GM23338 (cell line): ENCODE measurements at regions not wholly inside any gene's neighbourhood (a gene's known extent, or its start where the extent isn't known, plus 50 kb on each side); places are given as distances from the start of the nearest gene placed in this dataset.

Experiments used
- ATAC-seq: fragments of 200-7000 bp; cut with Tn5 transposase; 3 replicates; pipeline ENCODE4 v1.9.1; 2020
- DNase-seq: peaks from one replicate; pipeline ENCODE4 v3.0.0-alpha.2; 2015; ENCODE audit warnings: low spot score
- H2AFZ ChIP-seq: fragments of 200-600 bp; sonication (generic); 2 replicates; pipeline ENCODE4 v1.8.0; 2016; ENCODE audit warnings: antibody characterized with exemption, mild to moderate bottlenecking, moderate library complexity
- H3F3A ChIP-seq: fragments of 200-600 bp; sonication (generic); replicated peaks from 2 replicates; pipeline ENCODE4 v1.8.0; 2017; ENCODE audit warnings: antibody characterized with exemption, mixed run types, low read depth
- H3K27ac ChIP-seq: fragments of 200-600 bp; sonication (generic); 2 replicates; pipeline ENCODE4 v1.6.1; 2016; ENCODE audit warnings: low read depth
- H3K27me3 ChIP-seq: fragments of 200-600 bp; sonication (generic); 2 replicates; pipeline ENCODE4 v1.8.0; 2016; ENCODE audit warnings: mild to moderate bottlenecking, mixed run types, moderate library complexity; ENCODE audit not compliant: insufficient read depth
- H3K36me3 ChIP-seq: fragments of 200-600 bp; sonication (generic); 2 replicates; pipeline ENCODE4 v1.8.0; 2016; ENCODE audit warnings: mild to moderate bottlenecking; ENCODE audit not compliant: insufficient read depth
- H3K4me1 ChIP-seq: fragments of 200-600 bp; sonication (generic); 2 replicates; pipeline ENCODE4 v1.8.0; 2016; ENCODE audit warnings: mild to moderate bottlenecking, moderate library complexity; ENCODE audit not compliant: insufficient read depth
- H3K4me2 ChIP-seq: fragments of 200-600 bp; sonication (generic); 2 replicates; pipeline ENCODE4 v1.7.1; 2017; ENCODE audit warnings: mixed run types
- H3K4me3 ChIP-seq: fragments of 200-600 bp; sonication (generic); 2 replicates; pipeline ENCODE4 v1.6.1; 2016; ENCODE audit warnings: mixed run types
- H3K79me2 ChIP-seq: fragments of 200-600 bp; sonication (generic); replicated peaks from 2 replicates; pipeline ENCODE4 v1.8.0; 2017; ENCODE audit warnings: mild to moderate bottlenecking; ENCODE audit not compliant: insufficient read depth
- H3K9me2 ChIP-seq: fragments of 200-600 bp; sonication (generic); 2 replicates; pipeline ENCODE4 v1.8.0; 2017; ENCODE audit not compliant: insufficient read depth
- H4K20me1 ChIP-seq: fragments of 200-600 bp; sonication (generic); replicated peaks from 2 replicates; pipeline ENCODE4 v1.8.0; 2017; ENCODE audit warnings: mild to moderate bottlenecking; ENCODE audit not compliant: insufficient read depth
- H3K27ac Mint-ChIP-seq: 2 replicates; pipeline ENCODE4 v1.8.0; 2020; ENCODE audit warnings: inconsistent platforms, mild to moderate bottlenecking, moderate library complexity, mixed read lengths
- H3K27me3 Mint-ChIP-seq: 3 replicates; pipeline ENCODE4 v1.8.0; 2022; ENCODE audit warnings: low read depth, mild to moderate bottlenecking, moderate library complexity, mixed read lengths, inconsistent platforms; ENCODE audit not compliant: insufficient read depth, poor library complexity
- H3K36me3 Mint-ChIP-seq: 3 replicates; pipeline ENCODE4 v1.8.0; 2021; ENCODE audit warnings: low read depth, mild to moderate bottlenecking, inconsistent platforms, moderate library complexity, mixed read lengths
- H3K4me1 Mint-ChIP-seq: 3 replicates; pipeline ENCODE4 v1.8.0; 2020; ENCODE audit warnings: mild to moderate bottlenecking, inconsistent platforms, mixed read lengths
- H3K4me3 Mint-ChIP-seq: 3 replicates; pipeline ENCODE4 v1.8.0; 2021; ENCODE audit warnings: moderate library complexity, mild to moderate bottlenecking, inconsistent platforms, mixed read lengths
- H3K9me3 Mint-ChIP-seq: 3 replicates; pipeline ENCODE4 v1.8.0; 2020; ENCODE audit warnings: moderate library complexity, mild to moderate bottlenecking, inconsistent platforms, mixed read lengths
- CREB1 ChIP-seq: fragments of 250-450 bp; sonication (Bioruptor Pico); IDR thresholded peaks from 2 replicates; pipeline ENCODE4 v1.5.0; 2020; ENCODE audit warnings: low read depth, mild to moderate bottlenecking, moderate library complexity
- TF ChIP-seq, protein P1 (sequence below), 2 experiments: fragments of 200-600 bp in 1 of 2; sonication (generic) in 1 of 2; conservative IDR thresholded peaks; 2 replicates each; pipeline versions ENCODE4 v1.5.1 to v1.6.1; 2016 to 2017; ENCODE audit warnings: antibody characterized with exemption in 2 of 2, low read depth in 2 of 2, mild to moderate bottlenecking in 2 of 2, moderate library complexity in 1 of 2
- TF ChIP-seq, protein P2 (sequence below): fragments of 250-450 bp; sonication (Bioruptor Pico); IDR thresholded peaks from 2 replicates; pipeline ENCODE4 v1.5.0; 2020; ENCODE audit warnings: mild to moderate bottlenecking, moderate library complexity

GRCh38 chr11:8809241-8809938 lies 101.6 kb upstream of the AKIP1 start:
- Histone ChIP-seq H3K4me3 (peak overlapping the region; percentile 82), H3K4me1 (peaks cover 39% of the 10 kb centered on the region), H3K79me2 (no peaks in the 10 kb centered on the region), H2AFZ (no peak overlapping the region), H3K36me3 (no peaks in the 10 kb centered on the region), H3K27me3 (no peaks in the 10 kb centered on the region), H3K4me2 (peak overlapping the region; percentile 98), H3F3A (no peaks in the 10 kb centered on the region), H3K27ac (0 out of 2 replicates have a peak overlapping the region, but pooled peaks have one; percentile 94), H3K9me2 (no peaks in the 10 kb centered on the region), H4K20me1 (no peaks in the 10 kb centered on the region)
- Mint-ChIP-seq H3K4me1 (peaks cover 38% of the 10 kb centered on the region), H3K4me3 (peak overlapping the region; percentile 86), H3K36me3 (no peaks in the 10 kb centered on the region), H3K27ac (no peak overlapping the region; the same call in 1 of the 2 replicates), H3K27me3 (peaks cover 3% of the 10 kb centered on the region), H3K9me3 (peaks cover 2% of the 10 kb centered on the region; the same call in 1 of the 3 replicates)
- ATAC-seq (no peak), DNase-seq (no peak)
- no peak for TF ChIP-seq CREB1
- TF ChIP-seq, protein P1, sequence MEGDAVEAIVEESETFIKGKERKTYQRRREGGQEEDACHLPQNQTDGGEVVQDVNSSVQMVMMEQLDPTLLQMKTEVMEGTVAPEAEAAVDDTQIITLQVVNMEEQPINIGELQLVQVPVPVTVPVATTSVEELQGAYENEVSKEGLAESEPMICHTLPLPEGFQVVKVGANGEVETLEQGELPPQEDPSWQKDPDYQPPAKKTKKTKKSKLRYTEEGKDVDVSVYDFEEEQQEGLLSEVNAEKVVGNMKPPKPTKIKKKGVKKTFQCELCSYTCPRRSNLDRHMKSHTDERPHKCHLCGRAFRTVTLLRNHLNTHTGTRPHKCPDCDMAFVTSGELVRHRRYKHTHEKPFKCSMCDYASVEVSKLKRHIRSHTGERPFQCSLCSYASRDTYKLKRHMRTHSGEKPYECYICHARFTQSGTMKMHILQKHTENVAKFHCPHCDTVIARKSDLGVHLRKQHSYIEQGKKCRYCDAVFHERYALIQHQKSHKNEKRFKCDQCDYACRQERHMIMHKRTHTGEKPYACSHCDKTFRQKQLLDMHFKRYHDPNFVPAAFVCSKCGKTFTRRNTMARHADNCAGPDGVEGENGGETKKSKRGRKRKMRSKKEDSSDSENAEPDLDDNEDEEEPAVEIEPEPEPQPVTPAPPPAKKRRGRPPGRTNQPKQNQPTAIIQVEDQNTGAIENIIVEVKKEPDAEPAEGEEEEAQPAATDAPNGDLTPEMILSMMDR (conservative IDR thresholded peaks at IDR 0.05; ENCODE audit: low read depth in 2 of 2): no peak
- TF ChIP-seq, protein P2, sequence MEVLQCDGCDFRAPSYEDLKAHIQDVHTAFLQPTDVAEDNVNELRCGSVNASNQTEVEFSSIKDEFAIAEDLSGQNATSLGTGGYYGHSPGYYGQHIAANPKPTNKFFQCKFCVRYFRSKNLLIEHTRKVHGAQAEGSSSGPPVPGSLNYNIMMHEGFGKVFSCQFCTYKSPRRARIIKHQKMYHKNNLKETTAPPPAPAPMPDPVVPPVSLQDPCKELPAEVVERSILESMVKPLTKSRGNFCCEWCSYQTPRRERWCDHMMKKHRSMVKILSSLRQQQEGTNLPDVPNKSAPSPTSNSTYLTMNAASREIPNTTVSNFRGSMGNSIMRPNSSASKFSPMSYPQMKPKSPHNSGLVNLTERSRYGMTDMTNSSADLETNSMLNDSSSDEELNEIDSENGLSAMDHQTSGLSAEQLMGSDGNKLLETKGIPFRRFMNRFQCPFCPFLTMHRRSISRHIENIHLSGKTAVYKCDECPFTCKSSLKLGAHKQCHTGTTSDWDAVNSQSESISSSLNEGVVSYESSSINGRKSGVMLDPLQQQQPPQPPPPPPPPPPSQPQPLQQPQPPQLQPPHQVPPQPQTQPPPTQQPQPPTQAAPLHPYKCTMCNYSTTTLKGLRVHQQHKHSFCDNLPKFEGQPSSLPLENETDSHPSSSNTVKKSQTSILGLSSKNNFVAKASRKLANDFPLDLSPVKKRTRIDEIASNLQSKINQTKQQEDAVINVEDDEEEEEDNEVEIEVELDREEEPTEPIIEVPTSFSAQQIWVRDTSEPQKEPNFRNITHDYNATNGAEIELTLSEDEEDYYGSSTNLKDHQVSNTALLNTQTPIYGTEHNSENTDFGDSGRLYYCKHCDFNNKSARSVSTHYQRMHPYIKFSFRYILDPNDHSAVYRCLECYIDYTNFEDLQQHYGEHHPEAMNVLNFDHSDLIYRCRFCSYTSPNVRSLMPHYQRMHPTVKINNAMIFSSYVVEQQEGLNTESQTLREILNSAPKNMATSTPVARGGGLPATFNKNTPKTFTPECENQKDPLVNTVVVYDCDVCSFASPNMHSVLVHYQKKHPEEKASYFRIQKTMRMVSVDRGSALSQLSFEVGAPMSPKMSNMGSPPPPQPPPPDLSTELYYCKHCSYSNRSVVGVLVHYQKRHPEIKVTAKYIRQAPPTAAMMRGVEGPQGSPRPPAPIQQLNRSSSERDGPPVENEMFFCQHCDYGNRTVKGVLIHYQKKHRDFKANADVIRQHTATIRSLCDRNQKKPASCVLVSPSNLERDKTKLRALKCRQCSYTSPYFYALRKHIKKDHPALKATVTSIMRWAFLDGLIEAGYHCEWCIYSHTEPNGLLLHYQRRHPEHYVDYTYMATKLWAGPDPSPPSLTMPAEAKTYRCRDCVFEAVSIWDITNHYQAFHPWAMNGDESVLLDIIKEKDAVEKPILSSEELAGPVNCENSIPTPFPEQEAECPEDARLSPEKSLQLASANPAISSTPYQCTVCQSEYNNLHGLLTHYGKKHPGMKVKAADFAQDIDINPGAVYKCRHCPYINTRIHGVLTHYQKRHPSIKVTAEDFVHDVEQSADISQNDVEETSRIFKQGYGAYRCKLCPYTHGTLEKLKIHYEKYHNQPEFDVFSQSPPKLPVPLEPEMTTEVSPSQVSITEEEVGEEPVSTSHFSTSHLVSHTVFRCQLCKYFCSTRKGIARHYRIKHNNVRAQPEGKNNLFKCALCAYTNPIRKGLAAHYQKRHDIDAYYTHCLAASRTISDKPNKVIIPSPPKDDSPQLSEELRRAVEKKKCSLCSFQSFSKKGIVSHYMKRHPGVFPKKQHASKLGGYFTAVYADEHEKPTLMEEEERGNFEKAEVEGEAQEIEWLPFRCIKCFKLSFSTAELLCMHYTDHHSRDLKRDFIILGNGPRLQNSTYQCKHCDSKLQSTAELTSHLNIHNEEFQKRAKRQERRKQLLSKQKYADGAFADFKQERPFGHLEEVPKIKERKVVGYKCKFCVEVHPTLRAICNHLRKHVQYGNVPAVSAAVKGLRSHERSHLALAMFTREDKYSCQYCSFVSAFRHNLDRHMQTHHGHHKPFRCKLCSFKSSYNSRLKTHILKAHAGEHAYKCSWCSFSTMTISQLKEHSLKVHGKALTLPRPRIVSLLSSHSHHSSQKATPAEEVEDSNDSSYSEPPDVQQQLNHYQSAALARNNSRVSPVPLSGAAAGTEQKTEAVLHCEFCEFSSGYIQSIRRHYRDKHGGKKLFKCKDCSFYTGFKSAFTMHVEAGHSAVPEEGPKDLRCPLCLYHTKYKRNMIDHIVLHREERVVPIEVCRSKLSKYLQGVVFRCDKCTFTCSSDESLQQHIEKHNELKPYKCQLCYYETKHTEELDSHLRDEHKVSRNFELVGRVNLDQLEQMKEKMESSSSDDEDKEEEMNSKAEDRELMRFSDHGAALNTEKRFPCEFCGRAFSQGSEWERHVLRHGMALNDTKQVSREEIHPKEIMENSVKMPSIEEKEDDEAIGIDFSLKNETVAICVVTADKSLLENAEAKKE (CRISPR knock-in tag): no peak
